Keratinocyte (primary cell): ENCODE measurements at regions not wholly inside any gene's neighbourhood (a gene's known extent, or its start where the extent isn't known, plus 50 kb on each side); places are given as distances from the start of the nearest gene placed in this dataset.
"Not testable (repeated sequence)": the region's sequence is repeated elsewhere in the genome, so short reads cannot be mapped to it uniquely, and the experiment has no call there.

ENCODE experiments used
- CTCF ChIP-seq, 3 experiments: IDR thresholded peaks in 1 of 3; conservative IDR thresholded peaks in 1 of 3; optimal IDR thresholded peaks in 1 of 3; 2 replicates in 2 of 3; 3 replicates in 1 of 3; pipeline versions ENCODE3 to v1.5.1; 2011; ENCODE audit warnings: low read length in 3 of 3, mild to moderate bottlenecking in 3 of 3, moderate library complexity in 2 of 3, control low read depth in 1 of 3, inconsistent platforms in 1 of 3; ENCODE audit not compliant: insufficient read depth in 2 of 3; ENCODE audit errors: extremely low read depth in 1 of 3
- EZH2 ChIP-seq: IDR thresholded peaks from one replicate; pipeline ENCODE4 v1.6.1; 2012; ENCODE audit warnings: inconsistent platforms, mild to moderate bottlenecking, low read length, moderate library complexity

GRCh38 chr7:76937330-76937729, 94.8 kb downstream of the SPDYE17 start:
- not testable (repeated sequence) for TF ChIP-seq EZH2; CTCF (optimal IDR thresholded peaks at IDR 0.05 in 1 of 3, IDR thresholded peaks at IDR 0.05 in 1 of 3, conservative IDR thresholded peaks at IDR 0.05 in 1 of 3; ENCODE audit: extremely low read depth in 1 of 3, insufficient read depth in 2 of 3, low read length in 3 of 3)
